Natural killer cell (primary cell): ENCODE measurements at regions not wholly inside any gene's neighbourhood (a gene's known extent, or its start where the extent isn't known, plus 50 kb on each side); places are given as distances from the start of the nearest gene placed in this dataset.
A peak's percentile ranks its signal among the peaks of the same experiment; 100 is the strongest.

Source experiments
- ATAC-seq, 3 donors: fragments of 150-1000 bp in 2 of 3; fragments of 200-7000 bp in 1 of 3; cut with Tn5 transposase; 1 replicate in 1 of 3; 2 replicates in 2 of 3; pipeline ENCODE4 v1.10.0; 2021; ENCODE audit warnings: mild to moderate bottlenecking in 2 of 3, moderate library complexity in 2 of 3
- DNase-seq, 2 donors: peaks; one replicate each; pipeline versions ENCODE4 v3.0.0 to v3.0.0-alpha.2; 2013 to 2021; ENCODE audit warnings: mixed read lengths in 1 of 2
- H3K27ac ChIP-seq: one replicate; pipeline ENCODE4 v1.5.1; 2013; ENCODE audit warnings: mild to moderate bottlenecking, low read length
- H3K27me3 ChIP-seq: one replicate; pipeline ENCODE4 v1.6.1; 2013; ENCODE audit warnings: low read length; ENCODE audit not compliant: control insufficient read depth, insufficient read depth
- H3K36me3 ChIP-seq: one replicate; pipeline ENCODE4 v1.6.1; 2013; ENCODE audit warnings: low read length; ENCODE audit not compliant: control insufficient read depth, insufficient read depth
- H3K4me1 ChIP-seq: one replicate; pipeline ENCODE4 v1.6.1; 2013; ENCODE audit warnings: low read length; ENCODE audit not compliant: control insufficient read depth, insufficient read depth
- H3K4me3 ChIP-seq: one replicate; pipeline ENCODE4 v1.5.1; 2013; ENCODE audit warnings: low read length
- H3K9me3 ChIP-seq: one replicate; pipeline ENCODE4 v1.6.1; 2013; ENCODE audit warnings: low read length; ENCODE audit not compliant: control insufficient read depth, insufficient read depth
- H3K27ac Mint-ChIP-seq, 2 donors: one replicate each; pipeline ENCODE4 v1.8.0; 2022; ENCODE audit warnings: mild to moderate bottlenecking in 2 of 2, mixed read lengths in 2 of 2, moderate library complexity in 1 of 2
- H3K27me3 Mint-ChIP-seq, 2 donors: one replicate each; pipeline ENCODE4 v1.8.0; 2022; ENCODE audit warnings: low read depth in 2 of 2, mixed read lengths in 2 of 2
- H3K36me3 Mint-ChIP-seq: one replicate; pipeline ENCODE4 v1.8.0; 2022; ENCODE audit warnings: mixed read lengths
- H3K4me1 Mint-ChIP-seq, 2 donors: one replicate each; pipeline ENCODE4 v1.8.0; 2022; ENCODE audit warnings: mixed read lengths in 2 of 2
- H3K4me3 Mint-ChIP-seq: one replicate; pipeline ENCODE4 v1.8.0; 2022; ENCODE audit warnings: mild to moderate bottlenecking, moderate library complexity, mixed read lengths
- H3K9me3 Mint-ChIP-seq, 2 donors: one replicate each; pipeline ENCODE4 v1.8.0; 2022; ENCODE audit warnings: mixed read lengths in 2 of 2
- WGBS: methylation state at CpG from one replicate; pipeline ENCODE4 v1.1.7; 2013; ENCODE audit warnings: missing lambda C conversion rate; ENCODE audit not compliant: insufficient coverage; 5-methylcytosine and 5-hydroxymethylcytosine counted together
- intact Hi-C: fragments of 100-400 bp; cut with micrococcal nuclease; formaldehyde crosslinking; loops from one replicate; pipeline ENCODE4 v1.14.2; 2022
- TF ChIP-seq, protein P1 (sequence below): fragments of 200-600 bp; IDR thresholded peaks from one replicate; pipeline ENCODE4 v1.8.0; 2022; ENCODE audit warnings: antibody characterized with exemption

DNA sequence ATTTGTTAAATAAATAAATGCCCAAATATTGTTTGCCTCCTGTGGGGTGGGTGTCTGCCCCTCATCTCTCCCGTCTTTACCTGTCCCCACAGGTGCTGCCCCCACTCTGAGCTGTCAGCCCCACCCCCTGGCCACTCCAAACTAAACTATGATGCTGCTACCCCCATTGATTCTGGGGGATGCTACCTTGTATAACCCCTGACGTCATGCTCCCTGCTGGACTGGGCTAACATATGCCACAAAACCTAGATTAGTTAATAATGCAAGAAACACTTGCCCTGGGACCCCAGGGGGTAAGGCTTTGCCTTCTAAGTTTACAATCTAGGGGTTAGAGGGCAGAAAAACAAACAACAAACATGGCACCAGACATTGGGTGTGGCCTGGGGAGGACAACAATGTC, 58.6 kb downstream of the MSX1 start:
- no peaks in the 10 kb centered on the region for H3K9me3 Mint-ChIP-seq
- no peak overlapping the region for H3K27ac Mint-ChIP-seq
- no peak for DNase-seq
- H3K36me3 Mint-ChIP-seq, result no peaks in the 10 kb centered on the region
- Histone ChIP-seq H3K4me1 (peaks cover 29% of the 10 kb centered on the region), H3K36me3 (no peaks in the 10 kb centered on the region), H3K27me3 (no peaks in the 10 kb centered on the region), H3K4me3 (no peak overlapping the region), H3K9me3 (no peaks in the 10 kb centered on the region), H3K27ac (no peak overlapping the region)
- intact Hi-C loops, result no loop called here
- H3K4me1 Mint-ChIP-seq, result peaks cover 38% of the 10 kb centered on the region in 2 donors
- TF ChIP-seq, protein P1, sequence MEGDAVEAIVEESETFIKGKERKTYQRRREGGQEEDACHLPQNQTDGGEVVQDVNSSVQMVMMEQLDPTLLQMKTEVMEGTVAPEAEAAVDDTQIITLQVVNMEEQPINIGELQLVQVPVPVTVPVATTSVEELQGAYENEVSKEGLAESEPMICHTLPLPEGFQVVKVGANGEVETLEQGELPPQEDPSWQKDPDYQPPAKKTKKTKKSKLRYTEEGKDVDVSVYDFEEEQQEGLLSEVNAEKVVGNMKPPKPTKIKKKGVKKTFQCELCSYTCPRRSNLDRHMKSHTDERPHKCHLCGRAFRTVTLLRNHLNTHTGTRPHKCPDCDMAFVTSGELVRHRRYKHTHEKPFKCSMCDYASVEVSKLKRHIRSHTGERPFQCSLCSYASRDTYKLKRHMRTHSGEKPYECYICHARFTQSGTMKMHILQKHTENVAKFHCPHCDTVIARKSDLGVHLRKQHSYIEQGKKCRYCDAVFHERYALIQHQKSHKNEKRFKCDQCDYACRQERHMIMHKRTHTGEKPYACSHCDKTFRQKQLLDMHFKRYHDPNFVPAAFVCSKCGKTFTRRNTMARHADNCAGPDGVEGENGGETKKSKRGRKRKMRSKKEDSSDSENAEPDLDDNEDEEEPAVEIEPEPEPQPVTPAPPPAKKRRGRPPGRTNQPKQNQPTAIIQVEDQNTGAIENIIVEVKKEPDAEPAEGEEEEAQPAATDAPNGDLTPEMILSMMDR, result no peak
- no peak for ATAC-seq
- peaks cover 0 to 2% of the 10 kb centered on the region in 2 donors for H3K27me3 Mint-ChIP-seq
- no peak overlapping the region for H3K4me3 Mint-ChIP-seq
- 80% methylated on average over 2 of the region's 2 CpGs for WGBS

DNA sequence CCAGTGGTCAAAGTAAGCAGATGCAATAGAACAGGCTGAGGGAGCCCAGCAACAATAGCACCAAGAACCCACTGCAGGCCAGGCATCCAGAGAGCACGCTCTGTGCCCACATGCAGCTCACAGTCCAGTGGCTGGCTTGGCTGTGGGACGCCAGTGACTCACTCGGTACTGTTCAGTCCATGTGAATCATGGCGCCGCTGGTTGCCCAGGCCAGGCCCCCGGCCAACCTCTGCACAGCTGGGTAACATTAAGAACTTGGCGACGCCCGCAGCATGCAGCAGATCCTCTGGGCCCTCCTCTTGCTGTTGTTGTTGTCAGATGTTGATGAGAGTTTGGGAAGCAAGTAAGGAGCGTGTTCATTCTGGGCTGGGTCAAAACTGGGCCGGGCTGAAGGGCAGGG, 60.5 kb downstream of the MSX1 start:
- intact Hi-C loops, result no loop called here
- no peaks in the 10 kb centered on the region for H3K36me3 Mint-ChIP-seq
- DNase-seq (no peak), ATAC-seq (no peak)
- 96% methylated on average over 11 of the region's 11 CpGs for WGBS
- Histone ChIP-seq H3K4me1 (peaks cover 24% of the 10 kb centered on the region), H3K4me3 (no peak overlapping the region), H3K27ac (no peak overlapping the region), H3K36me3 (no peaks in the 10 kb centered on the region), H3K9me3 (no peaks in the 10 kb centered on the region), H3K27me3 (no peaks in the 10 kb centered on the region)
- TF ChIP-seq, protein P1, result no peak
- no peaks in the 10 kb centered on the region for H3K9me3 Mint-ChIP-seq
- H3K27me3 Mint-ChIP-seq, result peaks cover 3% of the 10 kb centered on the region in 2 donors
- H3K4me1 Mint-ChIP-seq, result peaks cover 36 to 38% of the 10 kb centered on the region in 2 donors
- no peak overlapping the region for H3K4me3 Mint-ChIP-seq
- H3K27ac Mint-ChIP-seq, result no peak overlapping the region

GRCh38 chr4:4921077-4921476, 61.6 kb downstream of the MSX1 start:
- no peaks in the 10 kb centered on the region for H3K36me3 Mint-ChIP-seq
- ATAC-seq (no peak), DNase-seq (no peak)
- Histone ChIP-seq H3K9me3 (no peaks in the 10 kb centered on the region), H3K27me3 (no peaks in the 10 kb centered on the region), H3K4me3 (no peak overlapping the region), H3K27ac (no peak overlapping the region), H3K4me1 (peaks cover 24% of the 10 kb centered on the region), H3K36me3 (no peaks in the 10 kb centered on the region)
- peaks cover 4 to 10% of the 10 kb centered on the region in 2 donors for H3K27me3 Mint-ChIP-seq
- 100% methylated on average over 2 of the region's 2 CpGs for WGBS
- peak overlapping the region; percentile 50 for H3K4me3 Mint-ChIP-seq
- no peaks in the 10 kb centered on the region for H3K9me3 Mint-ChIP-seq
- H3K4me1 Mint-ChIP-seq, result peaks cover 36 to 38% of the 10 kb centered on the region in 2 donors
- TF ChIP-seq, protein P1, result no peak
- peak overlapping the region in 1 of 2 donors; percentile 42 for H3K27ac Mint-ChIP-seq
- intact Hi-C loops, result no loop called here

DNA sequence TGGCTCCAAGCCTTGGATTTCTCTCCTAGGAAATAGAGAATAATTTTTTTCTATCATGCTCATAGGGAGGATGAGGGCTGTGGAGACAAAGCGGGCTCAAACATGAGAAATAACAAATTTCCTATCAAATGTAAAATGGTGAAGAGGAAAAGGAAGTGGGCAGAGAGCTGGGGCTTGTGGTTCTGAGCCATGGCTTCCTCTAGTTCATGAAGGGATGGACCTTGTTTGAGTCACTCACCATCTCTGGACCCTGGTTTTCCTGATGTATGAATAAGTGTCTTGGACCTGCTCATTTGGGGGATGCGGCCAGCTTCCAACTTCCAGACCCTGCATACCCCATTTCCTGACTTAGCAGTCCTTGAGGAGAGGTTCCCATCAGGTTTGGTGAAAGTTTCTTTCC, 63.0 kb downstream of the MSX1 start:
- H3K27ac Mint-ChIP-seq, result peak overlapping the region in 1 of 2 donors; percentile 74
- H3K4me3 Mint-ChIP-seq, result peak overlapping the region; percentile 74
- WGBS, result 20% methylated on average over 1 of the region's 2 CpGs

More for the DNA sequence above, 63.0 kb downstream of the MSX1 start:
- ATAC-seq (peak in 1 of 3 donors; percentile 57), DNase-seq (no peak)
- TF ChIP-seq, protein P1, result no peak
- H3K9me3 Mint-ChIP-seq, result peaks cover 0 to 3% of the 10 kb centered on the region in 2 donors
- peaks cover 36 to 38% of the 10 kb centered on the region in 2 donors for H3K4me1 Mint-ChIP-seq
- intact Hi-C loops, result no loop called here
- H3K27ac ChIP-seq, result no peak overlapping the region
- no peak overlapping the region for H3K4me3 ChIP-seq
- H3K27me3 Mint-ChIP-seq, result peaks cover 3 to 10% of the 10 kb centered on the region in 2 donors
- peaks cover 11% of the 10 kb centered on the region for H3K36me3 Mint-ChIP-seq
- H3K9me3 ChIP-seq, result no peaks in the 10 kb centered on the region
- no peaks in the 10 kb centered on the region for H3K27me3 ChIP-seq
- peaks cover 24% of the 10 kb centered on the region for H3K4me1 ChIP-seq
- H3K36me3 ChIP-seq, result no peaks in the 10 kb centered on the region
